NCI-H1694 (cell line): ENCODE measurements at regions not wholly inside any gene's neighbourhood (a gene's known extent, or its start where the extent isn't known, plus 50 kb on each side); places are given as distances from the start of the nearest gene placed in this dataset.
"Not testable (repeated sequence)": the region's sequence is repeated elsewhere in the genome, so short reads cannot be mapped to it uniquely, and the experiment has no call there.

ENCODE experiments used
- DNase-seq: peaks from one replicate; lab custom pipeline; 2025; lab: John Stamatoyannopoulos, UW

DNA sequence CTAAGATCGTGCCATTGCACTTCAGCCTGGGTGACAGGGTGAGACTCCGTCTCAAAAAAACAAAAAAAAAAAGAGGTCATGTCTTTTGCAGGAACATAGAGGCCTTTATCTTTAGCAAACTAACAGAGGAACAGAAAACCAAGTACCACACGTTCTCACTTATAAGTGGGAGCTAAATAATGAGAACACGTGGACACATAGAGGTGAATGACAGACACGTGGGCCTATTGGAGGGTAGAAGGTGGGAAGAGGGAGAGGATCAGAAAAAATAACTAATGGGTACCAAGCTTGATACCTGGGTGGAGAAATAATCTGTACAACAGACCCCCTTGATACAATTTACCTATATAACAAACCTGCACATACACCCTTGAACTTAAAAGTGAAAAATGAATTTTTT, 401.4 kb upstream of the NAALADL2 start:
- DNase-seq, result no peak

DNA sequence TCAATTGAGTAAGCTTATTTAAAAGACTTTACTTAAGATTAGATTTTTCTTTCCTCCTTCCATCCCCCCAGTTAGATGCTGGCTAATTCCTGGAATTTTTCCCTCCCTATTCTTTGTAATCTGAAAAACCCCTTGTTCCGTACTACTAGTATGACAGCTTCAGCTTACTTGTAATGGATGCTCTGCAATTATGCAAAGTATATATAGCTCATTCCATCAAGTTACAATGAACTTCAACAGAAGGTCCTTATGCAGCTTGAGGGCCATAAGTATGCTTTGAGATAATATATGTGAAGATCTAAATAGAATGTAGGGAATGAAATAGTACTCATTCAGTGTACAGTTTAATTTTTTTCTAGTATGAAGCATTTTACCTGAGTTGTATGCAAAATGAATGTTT, 398.3 kb upstream of the NAALADL2 start:
- no peak for DNase-seq

GRCh38 chr3:174462916-174463315, 396.2 kb upstream of the NAALADL2 start:
- no peak for DNase-seq

DNA sequence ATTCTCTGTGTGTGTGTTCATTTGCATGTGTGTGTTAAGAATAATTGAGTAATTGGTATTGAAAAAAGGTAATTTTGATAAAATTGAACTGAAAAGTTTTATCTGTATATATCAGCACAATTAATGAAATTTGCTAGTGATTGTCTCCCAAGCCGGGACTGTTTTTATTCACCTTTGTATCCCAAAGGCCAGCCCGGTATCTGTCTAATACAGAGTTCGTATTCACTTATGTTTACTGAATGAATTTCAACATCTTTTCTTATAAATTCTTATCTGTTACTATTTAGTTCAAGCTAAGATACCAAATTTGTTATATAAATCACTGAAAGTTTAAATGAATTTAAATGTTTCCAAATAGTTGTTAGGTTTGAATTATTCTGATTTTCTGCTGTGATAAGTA, 394.0 kb upstream of the NAALADL2 start:
- no peak for DNase-seq

- no peak for DNase-seq
These were observed 392.6 kb upstream of the NAALADL2 start for GRCh38 chr3:174466471-174467054.

DNA sequence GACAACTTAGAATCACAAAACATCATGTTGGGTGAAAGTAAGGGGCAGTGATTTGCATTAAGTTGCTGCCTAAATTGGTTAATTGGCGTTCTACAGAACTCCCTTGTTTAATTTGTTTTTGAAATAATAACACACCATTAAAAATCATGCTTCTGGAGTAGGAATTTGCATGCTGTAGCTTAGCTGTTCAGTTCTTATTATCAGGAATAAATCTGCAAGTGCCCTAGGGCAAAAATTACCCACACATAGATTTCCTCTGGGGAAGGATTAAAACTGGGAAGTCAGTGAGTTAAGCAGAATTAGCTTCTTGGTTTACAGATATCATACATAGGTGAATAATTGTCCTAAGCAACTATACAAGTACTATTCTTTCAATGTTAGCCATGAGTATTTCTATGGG, 381.6 kb upstream of the NAALADL2 start:
- DNase-seq, result no peak

GRCh38 chr3:174480767-174481166, 378.4 kb upstream of the NAALADL2 start:
- no peak for DNase-seq

GRCh38 chr3:174482541-174482940, 376.6 kb upstream of the NAALADL2 start:
- no peak for DNase-seq

- no peak for DNase-seq
These were observed 375.9 kb upstream of the NAALADL2 start for GRCh38 chr3:174483254-174483653.

DNA sequence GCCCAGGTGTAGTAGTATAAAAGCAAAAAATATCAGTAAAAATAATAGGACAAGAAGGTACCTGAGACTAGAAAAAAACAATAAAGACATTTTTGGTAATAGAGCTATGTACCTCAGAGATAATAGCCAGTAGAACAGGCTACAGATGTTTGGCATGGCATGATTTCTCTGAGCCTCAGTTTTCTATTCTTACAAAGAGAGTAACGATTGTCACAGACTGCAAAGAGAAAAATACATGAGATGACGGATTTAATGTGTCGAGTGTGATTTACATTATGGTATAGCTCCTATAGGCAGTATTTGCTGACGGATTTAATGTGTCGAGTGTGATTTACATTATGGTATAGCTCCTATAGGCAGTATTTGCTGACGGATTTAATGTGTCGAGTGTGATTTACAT, 375.3 kb upstream of the NAALADL2 start:
- not testable (repeated sequence) for DNase-seq

GRCh38 chr3:174488527-174488926, 370.6 kb upstream of the NAALADL2 start:
- no peak for DNase-seq

- no peak for DNase-seq
These were observed 363.8 kb upstream of the NAALADL2 start for GRCh38 chr3:174495311-174495710.

GRCh38 chr3:174495928-174496327, 363.2 kb upstream of the NAALADL2 start:
- no peak for DNase-seq

DNA sequence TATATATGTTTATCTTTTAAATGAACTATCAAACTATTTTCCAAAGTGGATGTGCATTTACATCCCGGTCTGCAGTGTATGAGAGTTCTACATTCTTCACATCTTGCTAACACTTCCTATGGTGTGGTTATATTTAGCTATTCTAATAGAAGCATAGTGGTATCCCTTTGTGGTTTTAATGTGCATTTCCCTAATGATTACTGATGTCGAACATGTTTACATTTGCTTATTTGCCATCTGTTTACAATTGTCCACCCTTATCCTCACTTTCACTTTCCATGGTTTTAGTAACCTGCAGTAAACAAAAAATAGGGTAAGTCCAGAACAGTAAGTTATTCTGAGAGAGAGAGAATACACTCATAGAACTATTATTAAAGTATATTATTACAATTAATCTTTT, 360.5 kb upstream of the NAALADL2 start:
- no peak for DNase-seq

- DNase-seq, result no peak
These were observed 353.9 kb upstream of the NAALADL2 start for GRCh38 chr3:174505266-174505665.

DNA sequence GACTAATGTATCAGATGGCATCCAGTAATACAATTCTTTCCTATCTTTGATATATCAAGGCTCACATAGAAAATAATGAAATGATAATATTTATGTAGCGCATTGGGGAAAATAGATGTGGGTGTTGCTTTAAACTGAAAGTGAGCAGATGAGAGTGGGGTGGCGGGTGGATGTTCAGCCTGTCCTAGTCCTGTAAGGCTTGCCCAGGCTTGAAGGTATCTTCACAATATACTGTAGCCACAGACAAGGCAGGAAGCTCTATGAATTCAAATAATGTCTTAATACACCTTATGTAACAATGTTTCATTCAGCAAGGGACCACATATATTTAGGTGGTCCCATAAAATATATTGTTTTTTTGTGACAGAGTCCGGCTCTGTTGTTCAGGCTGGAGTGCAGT, 334.9 kb upstream of the NAALADL2 start:
- no peak for DNase-seq

DNA sequence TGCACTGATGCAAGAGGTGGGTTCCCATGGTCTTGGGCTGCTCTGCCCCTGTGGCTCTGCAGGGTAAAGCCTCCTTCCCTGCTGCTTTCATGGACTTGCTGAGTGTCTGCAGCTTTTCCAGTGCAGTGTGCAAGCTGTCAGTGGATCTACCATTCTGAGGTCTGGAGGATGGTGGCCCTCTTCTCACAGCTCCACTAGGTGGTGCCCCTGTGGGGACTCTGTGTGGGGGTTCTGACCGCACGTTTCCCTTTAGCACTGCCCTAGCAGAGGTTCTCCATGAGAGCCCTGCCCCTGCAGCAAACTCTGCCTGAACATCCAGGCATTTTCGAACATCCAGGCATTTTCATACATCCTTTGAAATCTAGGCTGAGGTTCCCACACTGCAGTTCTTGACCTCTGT, 329.8 kb upstream of the NAALADL2 start:
- no peak for DNase-seq

- DNase-seq, result no peak
These were observed 327.7 kb upstream of the NAALADL2 start for GRCh38 chr3:174531262-174531982.

DNA sequence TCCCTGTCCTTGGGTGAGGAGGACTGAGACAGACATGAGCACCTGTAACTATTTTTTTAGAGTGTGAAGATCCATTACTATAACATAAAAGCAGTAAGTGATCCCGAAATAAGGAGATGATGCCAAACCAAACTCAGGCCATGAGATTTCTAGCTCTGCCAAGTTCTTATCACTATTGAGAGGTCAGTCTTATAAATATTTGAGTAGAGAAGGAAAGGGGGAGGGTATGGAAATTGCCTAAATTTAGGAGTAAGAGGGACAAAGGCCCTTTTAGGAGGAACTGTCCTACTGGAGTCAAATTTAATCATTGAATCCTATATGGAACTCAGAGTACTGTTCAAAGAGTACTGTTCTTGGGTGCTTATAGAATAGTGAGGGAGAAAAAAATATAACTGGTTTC, 326.9 kb upstream of the NAALADL2 start:
- no peak for DNase-seq

- DNase-seq, result no peak
These were observed 326.4 kb upstream of the NAALADL2 start for GRCh38 chr3:174532776-174533175.

DNA sequence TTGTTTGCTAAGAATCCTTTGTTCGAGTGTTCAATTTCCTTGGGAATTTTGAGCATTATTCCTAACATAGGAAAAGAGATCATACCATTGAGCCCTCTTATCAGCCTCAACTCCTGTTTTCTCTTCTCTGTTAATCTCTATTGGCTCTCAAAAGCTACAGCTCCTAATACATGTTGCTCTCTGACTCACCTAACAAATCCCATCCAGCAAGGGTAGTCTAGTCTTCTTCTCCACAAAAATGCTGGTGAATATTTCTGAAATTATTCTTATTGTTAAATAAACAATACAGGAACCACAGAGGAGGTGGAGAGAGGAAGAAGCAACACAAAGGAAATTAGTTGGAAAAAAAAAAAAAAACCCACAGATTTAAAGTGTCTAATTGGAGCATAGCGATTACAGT, 325.8 kb upstream of the NAALADL2 start:
- no peak for DNase-seq

DNA sequence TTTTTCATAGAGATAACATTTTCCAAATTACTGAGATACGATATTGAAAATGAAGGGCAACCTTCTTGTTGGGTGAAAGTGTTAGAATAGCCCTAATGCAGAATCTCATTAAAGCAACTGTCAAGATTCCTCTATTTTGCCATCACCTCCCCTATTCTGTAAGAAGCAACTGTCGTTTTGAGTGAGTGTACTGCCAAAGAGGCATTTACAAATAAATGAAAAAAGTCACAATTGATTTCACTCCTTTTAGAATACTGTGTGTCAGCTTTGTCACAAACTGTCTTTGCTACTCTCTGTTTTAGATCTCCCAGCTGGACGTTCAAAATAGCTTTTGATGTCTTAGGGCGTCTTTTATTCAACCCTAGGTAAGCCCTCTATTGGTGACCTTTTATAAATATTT, 322.8 kb upstream of the NAALADL2 start:
- no peak for DNase-seq

DNA sequence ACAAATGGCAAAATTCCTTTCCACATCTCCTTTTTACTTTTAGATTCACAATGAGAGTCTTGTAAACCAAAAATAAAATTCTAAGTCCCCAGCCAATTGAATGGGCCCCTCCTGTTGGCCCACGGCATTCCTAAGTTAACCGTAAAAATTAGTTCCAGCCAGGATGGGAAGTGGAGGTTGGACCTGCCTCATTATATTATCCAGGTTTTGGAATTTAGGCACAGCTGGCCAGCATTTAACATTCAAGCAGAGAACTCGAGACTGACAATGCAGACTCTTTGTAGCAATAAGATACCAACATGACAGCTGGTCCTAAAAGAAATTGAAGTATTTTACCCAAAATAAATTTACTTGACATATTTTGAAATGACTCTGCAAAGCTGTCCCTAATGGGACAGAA, 321.0 kb upstream of the NAALADL2 start:
- DNase-seq, result no peak
